PC-9 (cell line): ENCODE measurements at regions not wholly inside any gene's neighbourhood (a gene's known extent, or its start where the extent isn't known, plus 50 kb on each side); places are given as distances from the start of the nearest gene placed in this dataset.

Experiments
- BruUV-seq: library from RNA; stranded (reverse); fragments of 400-500 nt; replicated peaks from 2 replicates; lab custom pipeline; 2021; lab: Mats Ljungman, UMichigan
- CTCF ChIA-PET: fragments of 300-600 bp; sonication (Branson Sonifier 250); formaldehyde crosslinking; loops from one replicate; lab custom pipeline; 2022; ENCODE audit warnings: antibody characterized with exemption; lab: Charles Lee
- POLR2A ChIA-PET: fragments of 300-600 bp; sonication (Branson Sonifier 250); formaldehyde crosslinking; loops from one replicate; lab custom pipeline; 2022; ENCODE audit warnings: antibody characterized with exemption; ENCODE audit not compliant: unreplicated experiment; lab: Charles Lee
- DNase-seq, 2 experiments: peaks; one replicate each; pipeline versions ENCODE4 v3.0.0 to v3.0.0-alpha.2; 2015 to 2022; ENCODE audit warnings: mixed read lengths in 1 of 2
- H2AFZ ChIP-seq: fragments of 200-600 bp; sonication (generic); 2 replicates; pipeline ENCODE4 v1.8.1; 2017; ENCODE audit warnings: antibody characterized with exemption
- H3F3A ChIP-seq: fragments of 200-600 bp; sonication (generic); 2 replicates; pipeline ENCODE4 v1.8.1; 2017; ENCODE audit warnings: antibody characterized with exemption, mild to moderate bottlenecking, low read depth; ENCODE audit not compliant: insufficient read depth
- H3K27ac ChIP-seq: fragments of 200-600 bp; sonication (generic); 2 replicates; pipeline ENCODE4 v1.6.1; 2016; ENCODE audit warnings: mixed run types
- H3K27me3 ChIP-seq: fragments of 200-600 bp; sonication (generic); 2 replicates; pipeline ENCODE4 v1.6.1; 2016; ENCODE audit warnings: low read depth, mixed run types; ENCODE audit not compliant: insufficient read depth
- H3K36me3 ChIP-seq: fragments of 200-600 bp; sonication (generic); 2 replicates; pipeline ENCODE4 v1.6.1; 2016; ENCODE audit warnings: low read depth, mixed run types
- H3K4me1 ChIP-seq: fragments of 200-600 bp; sonication (generic); replicated peaks from 2 replicates; pipeline ENCODE4 v1.6.1; 2016; ENCODE audit warnings: mixed run types; ENCODE audit not compliant: insufficient read depth
- H3K4me2 ChIP-seq: fragments of 200-600 bp; sonication (generic); 2 replicates; pipeline ENCODE4 v1.6.1; 2017; ENCODE audit warnings: mixed run types
- H3K4me3 ChIP-seq: fragments of 200-600 bp; sonication (generic); 2 replicates; pipeline ENCODE4 v1.6.1; 2016; ENCODE audit warnings: mixed run types
- H3K79me2 ChIP-seq: fragments of 200-600 bp; sonication (generic); 2 replicates; pipeline ENCODE4 v1.6.1; 2017; ENCODE audit warnings: low read depth, mixed run types
- H3K9me2 ChIP-seq: fragments of 200-600 bp; sonication (generic); 2 replicates; pipeline ENCODE4 v1.8.1; 2017; ENCODE audit warnings: mild to moderate bottlenecking; ENCODE audit not compliant: insufficient read depth
- H3K9me3 ChIP-seq: fragments of 200-600 bp; sonication (generic); 2 replicates; pipeline ENCODE4 v1.8.1; 2016; ENCODE audit warnings: low read depth; ENCODE audit not compliant: insufficient read depth
- H4K20me1 ChIP-seq: fragments of 200-600 bp; sonication (generic); 2 replicates; pipeline ENCODE4 v1.8.1; 2017; ENCODE audit not compliant: insufficient read depth
- CTCF ChIP-seq: fragments of 200-600 bp; sonication (generic); conservative IDR thresholded peaks from 2 replicates; pipeline ENCODE4 v1.6.1; 2017; ENCODE audit warnings: mixed run types, antibody characterized with exemption, mild to moderate bottlenecking, moderate library complexity
- EZH2 ChIP-seq: fragments of 200-600 bp; sonication (generic); IDR thresholded peaks from 2 replicates; pipeline ENCODE4 v1.8.0; 2017; ENCODE audit warnings: antibody characterized with exemption, low read depth
- intact Hi-C: fragments of 100-400 bp; cut with micrococcal nuclease; formaldehyde crosslinking; loops from one replicate; pipeline ENCODE4 v1.10.0; 2022; ENCODE audit not compliant: unreplicated experiment

- peaks cover 18% of the 10 kb centered on the region for H3K4me1 ChIP-seq
- H3K79me2 ChIP-seq = no peaks in the 10 kb centered on the region
- no peaks in the 10 kb centered on the region for H3K9me3 ChIP-seq
- TF ChIP-seq CTCF (no peak), EZH2 (no peak)
- H3K4me2 ChIP-seq = no peak overlapping the region
- H3K27ac ChIP-seq = no peak overlapping the region
- CTCF ChIA-PET = no interaction called here
- no peaks in the 10 kb centered on the region for H3F3A ChIP-seq
- POLR2A ChIA-PET = no interaction called here
- H3K27me3 ChIP-seq = peaks cover 5% of the 10 kb centered on the region; the same call in 1 of the 2 replicates
- BruUV-seq = no TSS peak
- no peak overlapping the region for H3K4me3 ChIP-seq
- intact Hi-C loops = no loop called here
- no peaks in the 10 kb centered on the region for H3K36me3 ChIP-seq
- no peaks in the 10 kb centered on the region for H4K20me1 ChIP-seq
- H3K9me2 ChIP-seq = no peaks in the 10 kb centered on the region
- DNase-seq = no peak
- no peak overlapping the region for H2AFZ ChIP-seq
Measured at GRCh38 chr1:242856289-242856688, 331.8 kb upstream of the PLD5 start.

- Histone ChIP-seq H3K79me2 (no peaks in the 10 kb centered on the region), H3F3A (no peaks in the 10 kb centered on the region), H3K27ac (peak overlapping the region; percentile 44; the same call in 1 of the 2 replicates), H3K4me3 (no peak overlapping the region; the same call in 1 of the 2 replicates), H4K20me1 (no peaks in the 10 kb centered on the region), H3K4me2 (peak overlapping the region; percentile 58), H3K9me3 (no peaks in the 10 kb centered on the region), H3K4me1 (peaks cover 18% of the 10 kb centered on the region), H2AFZ (no peak overlapping the region), H3K27me3 (no peaks in the 10 kb centered on the region), H3K9me2 (no peaks in the 10 kb centered on the region), H3K36me3 (no peaks in the 10 kb centered on the region)
- TF ChIP-seq CTCF = no peak
- TF ChIP-seq EZH2 = no peak
- DNase-seq = no peak
- BruUV-seq = no TSS peak
- CTCF ChIA-PET = no interaction called here
- intact Hi-C loops = no loop called here
- POLR2A ChIA-PET = no interaction called here
Measured at GRCh38 chr1:242854466-242854865, 330.0 kb upstream of the PLD5 start.

GRCh38 chr1:242847390-242847993 lies 323.0 kb upstream of the PLD5 start:
- DNase-seq = no peak
- Histone ChIP-seq H3K79me2 (no peaks in the 10 kb centered on the region), H3K4me2 (no peak overlapping the region), H3K36me3 (no peaks in the 10 kb centered on the region), H3F3A (no peaks in the 10 kb centered on the region), H3K4me1 (no peaks in the 10 kb centered on the region), H3K27ac (no peak overlapping the region), H2AFZ (no peak overlapping the region), H3K9me3 (no peaks in the 10 kb centered on the region), H4K20me1 (no peaks in the 10 kb centered on the region), H3K4me3 (no peak overlapping the region), H3K27me3 (no peaks in the 10 kb centered on the region), H3K9me2 (no peaks in the 10 kb centered on the region)
- CTCF ChIA-PET = no interaction called here
- TF ChIP-seq CTCF (no peak), EZH2 (no peak)
- intact Hi-C loops = no loop called here
- POLR2A ChIA-PET = no interaction called here
- no TSS peak for BruUV-seq
